K562 (cell line): ENCODE measurements at regions not wholly inside any gene's neighbourhood (a gene's known extent, or its start where the extent isn't known, plus 50 kb on each side); places are given as distances from the start of the nearest gene placed in this dataset.
A peak's percentile ranks its signal among the peaks of the same experiment; 100 is the strongest.

Experiments used
- ELF1 ChIP-seq: fragments of 200-800 bp; sonication (Bioruptor generic); IDR thresholded peaks from 2 replicates; pipeline ENCODE4 v1.6.1; 2016; ENCODE audit warnings: missing genetic modification characterization, missing compliant biosample characterization
- GATA2 ChIP-seq: sonication (generic); formaldehyde crosslinking; IDR thresholded peaks from 2 replicates; pipeline ENCODE4 v1.4.0; 2020; ENCODE audit warnings: mild to moderate bottlenecking, missing genetic modification reagents
- HDAC8 ChIP-seq: fragments of 450-650 bp; IDR thresholded peaks from 2 replicates; pipeline ENCODE4 v1.6.1; 2016; ENCODE audit warnings: mild to moderate bottlenecking, missing genetic modification characterization, moderate library complexity, missing compliant biosample characterization
- HMGN3 ChIP-seq: IDR thresholded peaks from 2 replicates; pipeline ENCODE4 v1.6.1; 2011; ENCODE audit warnings: borderline replicate concordance, low read depth, mild to moderate bottlenecking, mixed read lengths, low read length; ENCODE audit not compliant: insufficient read length; ENCODE audit errors: extremely low read depth
- MAZ ChIP-seq, 2 experiments: fragments of 450-650 bp in 1 of 2; sonication (generic) in 1 of 2; formaldehyde crosslinking; IDR thresholded peaks in 1 of 2; conservative IDR thresholded peaks in 1 of 2; 2 replicates each; pipeline versions ENCODE4 v1.4.0 to v1.5.0; 2020; ENCODE audit warnings: mild to moderate bottlenecking in 1 of 2, missing genetic modification reagents in 1 of 2
- MIER1 ChIP-seq: fragments of 450-650 bp; IDR thresholded peaks from 2 replicates; pipeline ENCODE4 v1.6.1; 2016; ENCODE audit warnings: antibody characterized with exemption, mild to moderate bottlenecking, low read depth
- NFYB ChIP-seq: IDR thresholded peaks from 2 replicates; pipeline ENCODE4 v1.6.1; 2011; ENCODE audit warnings: mild to moderate bottlenecking, moderate library complexity; ENCODE audit not compliant: insufficient read length; ENCODE audit errors: extremely low read depth
- PML ChIP-seq: IDR thresholded peaks from 2 replicates; pipeline ENCODE4 v1.6.1; 2012; ENCODE audit warnings: low read length, inconsistent platforms
- RAD21 ChIP-seq, 2 experiments: fragments of 250-450 bp in 1 of 2; fragments of 450-650 bp in 1 of 2; sonication (Bioruptor Pico) in 1 of 2; formaldehyde crosslinking in 1 of 2; IDR thresholded peaks in 1 of 2; conservative IDR thresholded peaks in 1 of 2; 2 replicates each; pipeline versions ENCODE4 v1.4.0 to v1.8.0; 2020 to 2022; ENCODE audit warnings: mild to moderate bottlenecking in 2 of 2, moderate library complexity in 1 of 2
- RBBP5 ChIP-seq: fragments of 200-600 bp; sonication (generic); IDR thresholded peaks from 2 replicates; pipeline ENCODE4 v1.6.1; 2012; ENCODE audit warnings: borderline replicate concordance, mild to moderate bottlenecking, low read length, control low read depth, inconsistent platforms; ENCODE audit not compliant: insufficient read depth, poor library complexity, severe bottlenecking
- SMARCC2 ChIP-seq: fragments of 450-650 bp; IDR thresholded peaks from 2 replicates; pipeline ENCODE4 v1.6.1; 2017; ENCODE audit warnings: antibody characterized with exemption, moderate library complexity, mild to moderate bottlenecking, low read depth
- SP1 ChIP-seq: sonication (generic); formaldehyde crosslinking; IDR thresholded peaks from 2 replicates; pipeline ENCODE4 v1.8.1; 2022; ENCODE audit warnings: mild to moderate bottlenecking, missing genetic modification reagents
- ZBTB7A ChIP-seq: IDR thresholded peaks from 2 replicates; pipeline ENCODE4 v1.6.1; 2011; ENCODE audit warnings: low read depth, mild to moderate bottlenecking, low read length, moderate library complexity, borderline replicate concordance; ENCODE audit not compliant: control insufficient read depth
- ZNF41 ChIP-seq: fragments of 250-450 bp; sonication (Bioruptor Pico); conservative IDR thresholded peaks from 2 replicates; pipeline ENCODE4 v1.4.0; 2020; ENCODE audit warnings: mild to moderate bottlenecking
- TF ChIP-seq, protein P1 (sequence below), 2 experiments: fragments of 450-650 bp in 1 of 2; sonication (generic) in 1 of 2; formaldehyde crosslinking in 1 of 2; IDR thresholded peaks; 2 replicates each; pipeline versions ENCODE4 v1.7.1 to v1.9.0; 2016 to 2022; ENCODE audit warnings: inconsistent platforms in 1 of 2, mild to moderate bottlenecking in 1 of 2, missing genetic modification reagents in 1 of 2
- TF ChIP-seq, protein P2 (sequence below): fragments of 450-650 bp; formaldehyde crosslinking; IDR thresholded peaks from 2 replicates; pipeline ENCODE4 v1.4.0; 2022; ENCODE audit warnings: mild to moderate bottlenecking, moderate library complexity

DNA sequence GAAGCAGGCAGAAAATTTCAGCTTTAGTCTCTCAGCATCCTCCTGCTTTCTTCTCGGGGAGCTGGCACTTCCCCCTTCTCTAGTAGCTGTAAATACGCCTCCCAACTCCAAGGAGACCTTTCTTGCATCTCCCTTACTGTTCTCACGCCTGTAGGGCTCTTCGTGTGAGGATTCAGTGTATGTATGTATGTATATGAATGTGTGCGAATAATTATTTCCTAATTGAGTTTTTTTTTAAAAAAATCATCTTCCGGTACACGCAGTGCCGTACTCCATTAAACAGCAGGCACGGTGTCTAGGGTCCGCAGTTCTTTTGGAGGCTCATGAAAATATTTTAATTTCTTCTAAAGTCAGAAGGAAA, 85.4 kb downstream of the HFE start (continued):
- TF ChIP-seq, protein P1, sequence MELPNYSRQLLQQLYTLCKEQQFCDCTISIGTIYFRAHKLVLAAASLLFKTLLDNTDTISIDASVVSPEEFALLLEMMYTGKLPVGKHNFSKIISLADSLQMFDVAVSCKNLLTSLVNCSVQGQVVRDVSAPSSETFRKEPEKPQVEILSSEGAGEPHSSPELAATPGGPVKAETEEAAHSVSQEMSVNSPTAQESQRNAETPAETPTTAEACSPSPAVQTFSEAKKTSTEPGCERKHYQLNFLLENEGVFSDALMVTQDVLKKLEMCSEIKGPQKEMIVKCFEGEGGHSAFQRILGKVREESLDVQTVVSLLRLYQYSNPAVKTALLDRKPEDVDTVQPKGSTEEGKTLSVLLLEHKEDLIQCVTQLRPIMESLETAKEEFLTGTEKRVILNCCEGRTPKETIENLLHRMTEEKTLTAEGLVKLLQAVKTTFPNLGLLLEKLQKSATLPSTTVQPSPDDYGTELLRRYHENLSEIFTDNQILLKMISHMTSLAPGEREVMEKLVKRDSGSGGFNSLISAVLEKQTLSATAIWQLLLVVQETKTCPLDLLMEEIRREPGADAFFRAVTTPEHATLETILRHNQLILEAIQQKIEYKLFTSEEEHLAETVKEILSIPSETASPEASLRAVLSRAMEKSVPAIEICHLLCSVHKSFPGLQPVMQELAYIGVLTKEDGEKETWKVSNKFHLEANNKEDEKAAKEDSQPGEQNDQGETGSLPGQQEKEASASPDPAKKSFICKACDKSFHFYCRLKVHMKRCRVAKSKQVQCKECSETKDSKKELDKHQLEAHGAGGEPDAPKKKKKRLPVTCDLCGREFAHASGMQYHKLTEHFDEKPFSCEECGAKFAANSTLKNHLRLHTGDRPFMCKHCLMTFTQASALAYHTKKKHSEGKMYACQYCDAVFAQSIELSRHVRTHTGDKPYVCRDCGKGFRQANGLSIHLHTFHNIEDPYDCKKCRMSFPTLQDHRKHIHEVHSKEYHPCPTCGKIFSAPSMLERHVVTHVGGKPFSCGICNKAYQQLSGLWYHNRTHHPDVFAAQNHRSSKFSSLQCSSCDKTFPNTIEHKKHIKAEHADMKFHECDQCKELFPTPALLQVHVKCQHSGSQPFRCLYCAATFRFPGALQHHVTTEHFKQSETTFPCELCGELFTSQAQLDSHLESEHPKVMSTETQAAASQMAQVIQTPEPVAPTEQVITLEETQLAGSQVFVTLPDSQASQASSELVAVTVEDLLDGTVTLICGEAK (IDR thresholded peaks at IDR 0.05), result no peak
- TF ChIP-seq, protein P1 (CRISPR knock-in tag; IDR thresholded peaks at IDR 0.05), result no peak
- peak; percentile 66 for TF ChIP-seq RBBP5
- TF ChIP-seq MIER1, result no peak
- TF ChIP-seq HMGN3, result no peak
- 0 out of 2 replicates have a peak, but pooled peaks have one; percentile 36 for TF ChIP-seq SMARCC2
- TF ChIP-seq SP1 (CRISPR knock-in tag), result no peak
- TF ChIP-seq, protein P2, sequence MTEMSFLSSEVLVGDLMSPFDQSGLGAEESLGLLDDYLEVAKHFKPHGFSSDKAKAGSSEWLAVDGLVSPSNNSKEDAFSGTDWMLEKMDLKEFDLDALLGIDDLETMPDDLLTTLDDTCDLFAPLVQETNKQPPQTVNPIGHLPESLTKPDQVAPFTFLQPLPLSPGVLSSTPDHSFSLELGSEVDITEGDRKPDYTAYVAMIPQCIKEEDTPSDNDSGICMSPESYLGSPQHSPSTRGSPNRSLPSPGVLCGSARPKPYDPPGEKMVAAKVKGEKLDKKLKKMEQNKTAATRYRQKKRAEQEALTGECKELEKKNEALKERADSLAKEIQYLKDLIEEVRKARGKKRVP (CRISPR knock-in tag), result peak; percentile 47
- TF ChIP-seq GATA2 (CRISPR knock-in tag), result no peak
- no peak for TF ChIP-seq NFYB
- TF ChIP-seq PML, result 0 out of 2 replicates have a peak, but pooled peaks have one; percentile 19
- TF ChIP-seq ELF1 (tag), result 0 out of 2 replicates have a peak, but pooled peaks have one; percentile 32
- TF ChIP-seq HDAC8, result no peak
- TF ChIP-seq ZNF41 (CRISPR knock-in tag), result no peak
- 0 out of 4 replicates have a peak, but pooled peaks of 1 of the 2 experiments have one; percentile 9 for TF ChIP-seq MAZ (CRISPR knock-in tag; conservative IDR thresholded peaks at IDR 0.05 in 1 of 2, IDR thresholded peaks at IDR 0.05 in 1 of 2)
- TF ChIP-seq ZBTB7A, result no peak
- TF ChIP-seq RAD21 (CRISPR knock-in tag; conservative IDR thresholded peaks at IDR 0.05 in 1 of 2, IDR thresholded peaks at IDR 0.05 in 1 of 2), result no peak
